ENCODE measurements at regions not wholly inside any gene's neighbourhood (a gene's known extent, or its start where the extent isn't known, plus 50 kb on each side); places are given as distances from the start of the nearest gene placed in this dataset.

GRCh38 chr2:8139668-8140200 lies 542.1 kb upstream of the ID2 start:
- intact Hi-C loops (cut with DNase I; ENCODE audit: low total_unique reads) (loop anchor here (10.0 kb wide), 1 partner anchor 545 kb away; the partner anchor contains the start of gene ID2), in situ Hi-C loops (cut with MboI; ENCODE audit: low sequenced_read_pairs in 4 of 4) (no loop called here)
- H3K27ac ChIP-seq = peak overlapping the region; percentile 45 to 64 (median 60)
- TF ChIP-seq CTCF (IDR thresholded peaks at IDR 0.05 in 4 of 5, conservative IDR thresholded peaks at IDR 0.05 in 1 of 5) (no peak), POLR2A (IDR thresholded peaks at IDR 0.05) (no peak)
- H3K9me3 ChIP-seq = no peaks in the 10 kb centered on the region
- H3K4me3 ChIP-seq = no peak overlapping the region
- DNase-seq (no peak), ATAC-seq (no peak)
- no peaks in the 10 kb centered on the region for H3K27me3 ChIP-seq
- no peaks in the 10 kb centered on the region for H3K4me1 ChIP-seq
- no peaks in the 10 kb centered on the region for H3K36me3 ChIP-seq

GRCh38 chr2:8141079-8141707 lies 540.7 kb upstream of the ID2 start:
- Histone ChIP-seq H3K4me1 (peaks cover 0 to 4% of the 10 kb centered on the region in 2 donors), H3K4me3 (no peak overlapping the region), H3K27ac (no peak overlapping the region), H3K36me3 (no peaks in the 10 kb centered on the region), H3K27me3 (no peaks in the 10 kb centered on the region), H3K9me3 (no peaks in the 10 kb centered on the region)
- ATAC-seq = no peak
- DNase-seq = no peak
- intact Hi-C loops (cut with DNase I; ENCODE audit: low total_unique reads) (loop anchor here (10.0 kb wide), 1 partner anchor 544 kb away; the partner anchor contains the start of gene ID2), in situ Hi-C loops (cut with MboI; ENCODE audit: low sequenced_read_pairs in 4 of 4) (no loop called here)
- TF ChIP-seq POLR2A (IDR thresholded peaks at IDR 0.05) (no peak), CTCF (IDR thresholded peaks at IDR 0.05 in 4 of 5, conservative IDR thresholded peaks at IDR 0.05 in 1 of 5) (no peak)

GRCh38 chr2:8141780-8142179 lies 540.1 kb upstream of the ID2 start:
- DNase-seq (no peak), ATAC-seq (no peak)
- in situ Hi-C loops (cut with MboI; ENCODE audit: low sequenced_read_pairs in 4 of 4) = no loop called here
- H3K27ac ChIP-seq = no peak overlapping the region
- no peak overlapping the region for H3K4me3 ChIP-seq
- H3K9me3 ChIP-seq = no peaks in the 10 kb centered on the region
- H3K4me1 ChIP-seq = peaks cover 6 to 10% of the 10 kb centered on the region in 2 donors
- H3K27me3 ChIP-seq = no peaks in the 10 kb centered on the region
- no peak for TF ChIP-seq CTCF (IDR thresholded peaks at IDR 0.05 in 4 of 5, conservative IDR thresholded peaks at IDR 0.05 in 1 of 5)
- intact Hi-C loops (cut with DNase I; ENCODE audit: low total_unique reads) = loop anchor here (10.0 kb wide), 1 partner anchor 543 kb away; the partner anchor contains the start of gene ID2
- no peaks in the 10 kb centered on the region for H3K36me3 ChIP-seq

GRCh38 chr2:8142461-8142860 lies 539.4 kb upstream of the ID2 start:
- in situ Hi-C loops (cut with MboI; ENCODE audit: low sequenced_read_pairs in 4 of 4) (no loop called here), intact Hi-C loops (cut with DNase I; ENCODE audit: low total_unique reads) (loop anchor here (10.0 kb wide), 1 partner anchor 542 kb away; the partner anchor contains the start of gene ID2)
- no peaks in the 10 kb centered on the region for H3K9me3 ChIP-seq
- no peak overlapping the region for H3K27ac ChIP-seq
- no peaks in the 10 kb centered on the region for H3K27me3 ChIP-seq
- ATAC-seq = no peak
- H3K4me1 ChIP-seq = peaks cover 7 to 13% of the 10 kb centered on the region in 2 donors
- no peaks in the 10 kb centered on the region for H3K36me3 ChIP-seq
- TF ChIP-seq POLR2A (IDR thresholded peaks at IDR 0.05) (no peak), CTCF (IDR thresholded peaks at IDR 0.05 in 4 of 5, conservative IDR thresholded peaks at IDR 0.05 in 1 of 5) (no peak)
- no peak overlapping the region for H3K4me3 ChIP-seq
- DNase-seq = no peak
